Neuronal stem cell (in vitro differentiated cells): ENCODE measurements at regions not wholly inside any gene's neighbourhood (a gene's known extent, or its start where the extent isn't known, plus 50 kb on each side); places are given as distances from the start of the nearest gene placed in this dataset.

Experiments used
- DNase-seq: peaks from one replicate; pipeline ENCODE4 v3.0.0-alpha.2; 2013; ENCODE audit warnings: low spot score
- H2AFZ ChIP-seq: one replicate; pipeline ENCODE4 v1.6.1; 2013; ENCODE audit warnings: mild to moderate bottlenecking, low read length, inconsistent platforms
- H2AK5ac ChIP-seq: 2 replicates; pipeline ENCODE4 v1.6.1; 2013; ENCODE audit warnings: low read depth, mild to moderate bottlenecking, inconsistent platforms, low read length, moderate library complexity, mixed read lengths
- H2BK120ac ChIP-seq: 2 replicates; pipeline ENCODE4 v1.6.1; 2013; ENCODE audit warnings: low read depth, mild to moderate bottlenecking, inconsistent platforms, low read length, moderate library complexity, mixed read lengths
- H2BK12ac ChIP-seq: one replicate; pipeline ENCODE4 v1.6.1; 2013; ENCODE audit warnings: low read length, inconsistent platforms
- H2BK15ac ChIP-seq: 2 replicates; pipeline ENCODE4 v1.6.1; 2013; ENCODE audit warnings: mild to moderate bottlenecking, low read length, inconsistent platforms, mixed read lengths
- H2BK5ac ChIP-seq: one replicate; pipeline ENCODE4 v1.6.1; 2013; ENCODE audit warnings: inconsistent platforms, mild to moderate bottlenecking, low read length, moderate library complexity
- H3K14ac ChIP-seq: one replicate; pipeline ENCODE4 v1.6.1; 2013; ENCODE audit warnings: low read length, inconsistent platforms
- H3K18ac ChIP-seq: 2 replicates; pipeline ENCODE4 v1.6.1; 2013; ENCODE audit warnings: low read length, inconsistent platforms
- H3K23ac ChIP-seq: 2 replicates; pipeline ENCODE4 v1.6.1; 2013; ENCODE audit warnings: low read depth, mild to moderate bottlenecking, mixed read lengths, low read length, inconsistent platforms; ENCODE audit not compliant: poor library complexity
- H3K27ac ChIP-seq: replicated peaks from 3 replicates; pipeline ENCODE4 v1.5.1; 2013; ENCODE audit warnings: low read length, inconsistent platforms
- H3K27me3 ChIP-seq, 3 experiments: 2 replicates each; pipeline ENCODE4 v1.6.1; 2013; ENCODE audit warnings: low read length in 3 of 3, mild to moderate bottlenecking in 2 of 3, inconsistent platforms in 1 of 3, low read depth in 1 of 3, mixed read lengths in 1 of 3, moderate library complexity in 1 of 3; ENCODE audit not compliant: control insufficient read depth in 3 of 3, insufficient read depth in 3 of 3
- H3K36me3 ChIP-seq, 2 donors: replicated peaks in 1 of 2; 2 replicates each; pipeline ENCODE4 v1.6.1; 2013; ENCODE audit warnings: low read length in 2 of 2; ENCODE audit not compliant: control insufficient read depth in 2 of 2, insufficient read depth in 2 of 2
- H3K4ac ChIP-seq: 2 replicates; pipeline ENCODE4 v1.6.1; 2013; ENCODE audit warnings: inconsistent platforms, mild to moderate bottlenecking, low read length, moderate library complexity
- H3K4me1 ChIP-seq, 2 donors: 1 replicate in 1 of 2; 2 replicates in 1 of 2; pipeline ENCODE4 v1.6.1; 2013; ENCODE audit warnings: low read length in 2 of 2, low read depth in 1 of 2; ENCODE audit not compliant: control insufficient read depth in 2 of 2, insufficient read depth in 1 of 2
- H3K4me2 ChIP-seq: one replicate; pipeline ENCODE4 v1.6.1; 2013; ENCODE audit warnings: mild to moderate bottlenecking, low read length, inconsistent platforms; ENCODE audit not compliant: insufficient read depth, poor library complexity, severe bottlenecking
- H3K4me3 ChIP-seq, 2 donors: 2 replicates each; pipeline ENCODE4 v1.5.1; 2013; ENCODE audit warnings: low read length in 2 of 2, mild to moderate bottlenecking in 2 of 2, inconsistent platforms in 1 of 2, moderate library complexity in 1 of 2
- H3K79me1 ChIP-seq: one replicate; pipeline ENCODE4 v1.6.1; 2013; ENCODE audit warnings: low read depth, mild to moderate bottlenecking, inconsistent platforms, low read length, moderate library complexity
- H3K9ac ChIP-seq: one replicate; pipeline ENCODE4 v1.6.1; 2013; ENCODE audit warnings: mild to moderate bottlenecking, low read depth, low read length, inconsistent platforms; ENCODE audit not compliant: poor library complexity
- H3K9me3 ChIP-seq, 2 donors: replicated peaks in 1 of 2; 2 replicates each; pipeline versions ENCODE3 to v1.6.1; 2013; ENCODE audit warnings: low read length in 2 of 2, mild to moderate bottlenecking in 2 of 2, inconsistent platforms in 1 of 2, low read depth in 1 of 2, mixed read lengths in 1 of 2, moderate library complexity in 1 of 2; ENCODE audit not compliant: control insufficient read depth in 2 of 2, insufficient read depth in 1 of 2
- H4K8ac ChIP-seq: one replicate; pipeline ENCODE4 v1.6.1; 2013; ENCODE audit warnings: low read depth, mild to moderate bottlenecking, inconsistent platforms, low read length, moderate library complexity
- H4K91ac ChIP-seq: one replicate; pipeline ENCODE4 v1.6.1; 2013; ENCODE audit warnings: low read length, low read depth, mild to moderate bottlenecking, inconsistent platforms; ENCODE audit not compliant: poor library complexity
- WGBS, 2 donors: extraction: QIAGEN DNeasy Blood & Tissue Kit; methylation state at CpG; one replicate each; pipeline ENCODE4 v1.1.7; 2013; ENCODE audit warnings: missing lambda C conversion rate in 2 of 2, mixed read lengths in 1 of 2; ENCODE audit not compliant: insufficient read length in 2 of 2, insufficient replicate concordance in 1 of 2; ENCODE audit errors: extremely low coverage in 2 of 2; 5-methylcytosine and 5-hydroxymethylcytosine counted together

DNA sequence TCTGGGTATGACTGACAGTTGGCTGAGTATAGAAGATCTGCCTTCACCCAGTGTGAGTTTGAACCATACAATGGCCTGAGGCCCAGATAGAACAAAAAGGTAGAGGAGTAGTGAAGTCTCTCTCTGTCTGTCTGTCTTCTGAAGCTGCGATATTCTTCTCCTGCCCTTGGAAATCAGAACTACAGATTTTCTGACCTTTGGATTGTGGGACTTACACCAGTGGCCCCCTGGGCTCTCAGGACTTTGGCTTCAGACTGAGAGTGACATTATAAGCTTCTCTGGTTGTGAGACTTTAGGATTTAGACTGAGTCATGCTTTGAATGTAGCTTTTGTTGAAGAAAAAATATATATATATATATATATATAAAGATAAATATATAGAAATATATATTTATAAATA is 1235.0 kb upstream of the ADGRL4 start:
- H3K4me1 ChIP-seq, result no peaks in the 10 kb centered on the region
- no peak overlapping the region for H4K8ac ChIP-seq
- no peak overlapping the region for H2BK12ac ChIP-seq
- DNase-seq, result no peak
- no peaks in the 10 kb centered on the region for H3K27me3 ChIP-seq
- no peak overlapping the region for H2BK120ac ChIP-seq
- H2BK15ac ChIP-seq, result no peak overlapping the region
- H3K4me3 ChIP-seq, result no peak overlapping the region
- no peak overlapping the region for H3K9ac ChIP-seq
- H2AK5ac ChIP-seq, result no peak overlapping the region
- no peak overlapping the region for H4K91ac ChIP-seq
- H2BK5ac ChIP-seq, result no peak overlapping the region
- no peaks in the 10 kb centered on the region for H3K9me3 ChIP-seq
- H3K14ac ChIP-seq, result no peak overlapping the region
- H2AFZ ChIP-seq, result peak overlapping the region; percentile 35
- H3K4ac ChIP-seq, result no peak overlapping the region
- no peaks in the 10 kb centered on the region for H3K79me1 ChIP-seq
- H3K23ac ChIP-seq, result no peak overlapping the region
- H3K18ac ChIP-seq, result no peak overlapping the region
- no peak overlapping the region for H3K4me2 ChIP-seq
- WGBS, 2 donors, result no CpG with 5 or more reads among the region's 1 CpG
- H3K27ac ChIP-seq, result no peak overlapping the region
- no peaks in the 10 kb centered on the region for H3K36me3 ChIP-seq

- H4K8ac ChIP-seq, result no peak overlapping the region
- no peaks in the 10 kb centered on the region for H3K36me3 ChIP-seq
- H2AK5ac ChIP-seq, result no peak overlapping the region
- H3K27ac ChIP-seq, result no peak overlapping the region
- no peak overlapping the region for H3K4ac ChIP-seq
- H3K14ac ChIP-seq, result no peak overlapping the region
- H2AFZ ChIP-seq, result no peak overlapping the region
- H2BK15ac ChIP-seq, result no peak overlapping the region
- DNase-seq, result no peak
- H2BK120ac ChIP-seq, result no peak overlapping the region
- no peak overlapping the region for H3K4me3 ChIP-seq
- H3K9me3 ChIP-seq, result no peaks in the 10 kb centered on the region
- H3K18ac ChIP-seq, result no peak overlapping the region
- H2BK5ac ChIP-seq, result no peak overlapping the region
- H3K4me1 ChIP-seq, result peaks cover 0 to 2% of the 10 kb centered on the region in 2 donors
- no peak overlapping the region for H2BK12ac ChIP-seq
- WGBS, 2 donors, result no CpG with 5 or more reads among the region's 2 CpGs
- H3K23ac ChIP-seq, result no peak overlapping the region
- H3K79me1 ChIP-seq, result no peaks in the 10 kb centered on the region
- H3K4me2 ChIP-seq, result no peak overlapping the region
- H3K9ac ChIP-seq, result no peak overlapping the region
- no peaks in the 10 kb centered on the region for H3K27me3 ChIP-seq
- no peak overlapping the region for H4K91ac ChIP-seq
Observed at GRCh38 chr1:80225510-80225909, 1219.0 kb upstream of the ADGRL4 start.

DNA sequence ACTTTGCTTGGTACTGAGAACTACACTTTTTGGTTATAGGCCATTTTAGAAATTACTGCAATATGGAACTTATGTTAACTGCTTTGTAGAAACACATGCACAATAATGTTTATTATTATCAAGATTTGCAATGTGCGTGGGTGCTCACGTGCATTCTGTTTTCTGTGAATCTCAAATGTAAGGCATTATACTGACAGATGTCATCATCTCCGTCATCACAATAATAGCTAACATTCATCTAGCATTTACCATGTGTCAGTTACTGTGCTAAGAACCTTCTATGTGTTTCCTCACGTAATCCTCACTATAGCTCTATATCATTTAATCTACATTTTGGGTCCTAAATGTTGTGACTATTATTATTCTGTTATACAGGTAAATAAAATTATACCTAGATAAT is 1214.8 kb upstream of the ADGRL4 start:
- Histone ChIP-seq H2BK12ac (no peak overlapping the region), H2BK15ac (no peak overlapping the region), H3K4me3 (no peak overlapping the region), H2AK5ac (no peak overlapping the region), H3K27ac (no peak overlapping the region), H3K4ac (no peak overlapping the region), H2BK120ac (no peak overlapping the region), H4K91ac (no peak overlapping the region), H2BK5ac (no peak overlapping the region), H3K14ac (no peak overlapping the region), H3K4me2 (no peak overlapping the region), H3K23ac (no peak overlapping the region), H3K27me3 (no peaks in the 10 kb centered on the region), H4K8ac (no peak overlapping the region), H3K9ac (no peak overlapping the region), H3K4me1 (peaks cover 2 to 3% of the 10 kb centered on the region in 2 donors), H3K18ac (no peak overlapping the region), H2AFZ (no peak overlapping the region), H3K79me1 (no peaks in the 10 kb centered on the region), H3K36me3 (no peaks in the 10 kb centered on the region), H3K9me3 (no peaks in the 10 kb centered on the region)
- WGBS, 2 donors, result no CpG with 5 or more reads among the region's 4 CpGs
- DNase-seq, result no peak

DNA sequence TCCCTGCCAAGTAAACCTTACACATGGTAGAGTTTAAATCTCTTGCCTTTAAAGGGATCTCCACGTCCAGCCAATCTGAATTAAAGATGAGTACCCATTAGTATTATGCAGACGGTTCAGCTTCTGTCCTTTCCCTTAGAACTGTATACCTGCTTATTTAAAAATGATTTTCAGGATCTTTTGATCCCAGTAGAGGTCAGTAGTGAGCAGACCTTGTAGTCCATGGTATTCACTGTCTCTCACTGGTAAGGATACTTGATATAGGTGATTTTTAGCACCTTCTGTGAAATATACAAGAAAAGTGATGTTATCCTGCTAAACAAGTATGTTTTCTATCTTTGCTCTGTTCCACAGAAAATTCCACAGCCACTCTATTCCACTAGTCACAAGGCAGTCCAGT is 1211.6 kb upstream of the ADGRL4 start:
- no peak overlapping the region for H2BK12ac ChIP-seq
- H3K4me1 ChIP-seq, result peaks cover 2 to 3% of the 10 kb centered on the region in 2 donors
- H2BK5ac ChIP-seq, result no peak overlapping the region
- no peak overlapping the region for H3K4me2 ChIP-seq
- H3K4me3 ChIP-seq, result no peak overlapping the region
- no peak overlapping the region for H2BK120ac ChIP-seq
- no peak overlapping the region for H3K18ac ChIP-seq
- H3K79me1 ChIP-seq, result no peaks in the 10 kb centered on the region
- H3K14ac ChIP-seq, result no peak overlapping the region
- H3K9me3 ChIP-seq, result no peaks in the 10 kb centered on the region
- H2AFZ ChIP-seq, result no peak overlapping the region
- no peak overlapping the region for H3K23ac ChIP-seq
- H3K9ac ChIP-seq, result no peak overlapping the region
- H2AK5ac ChIP-seq, result no peak overlapping the region
- H2BK15ac ChIP-seq, result no peak overlapping the region
- WGBS, 2 donors, result no CpG with 5 or more reads among the region's 2 CpGs
- no peaks in the 10 kb centered on the region for H3K36me3 ChIP-seq
- DNase-seq, result peak; percentile 17
- no peaks in the 10 kb centered on the region for H3K27me3 ChIP-seq
- no peak overlapping the region for H3K4ac ChIP-seq
- no peak overlapping the region for H4K8ac ChIP-seq
- H3K27ac ChIP-seq, result no peak overlapping the region
- no peak overlapping the region for H4K91ac ChIP-seq
